ENCODE measurements at regions not wholly inside any gene's neighbourhood (a gene's known extent, or its start where the extent isn't known, plus 50 kb on each side); places are given as distances from the start of the nearest gene placed in this dataset.
A peak's percentile ranks its signal among the peaks of the same experiment; 100 is the strongest.
"Not testable (repeated sequence)": the region's sequence is repeated elsewhere in the genome, so short reads cannot be mapped to it uniquely, and the experiment has no call there.

- no peaks in the 10 kb centered on the region for H3K36me3 ChIP-seq
- no peaks in the 10 kb centered on the region for H3K27me3 ChIP-seq
Measured at GRCh38 chr13:90839061-90839460, 508.4 kb upstream of the MIR17HG start.

GRCh38 chr13:90846936-90847335 is 500.6 kb upstream of the MIR17HG start:
- peak; percentile 16 to 29 for DNase-seq
- intact Hi-C loops (cut with DNase I), result no loop called here
- no peak overlapping the region for H3K4me3 ChIP-seq (replicated peaks in 1 of 3)
- no peak overlapping the region for H3K27ac ChIP-seq
- H3K27me3 ChIP-seq, result no peaks in the 10 kb centered on the region
- H3K4me1 ChIP-seq, result no peaks in the 10 kb centered on the region
- TF ChIP-seq CTCF (IDR thresholded peaks at IDR 0.05), result no peak
- H3K9me3 ChIP-seq, result no peaks in the 10 kb centered on the region
- 59 to 83% methylated on average over 1 of the region's 1 CpG for whole genome bisulfite sequencing, 2 donors
- no peaks in the 10 kb centered on the region for H3K36me3 ChIP-seq

More at GRCh38 chr13:90839061-90839460, 508.4 kb upstream of the MIR17HG start:
- intact Hi-C loops (cut with DNase I), result no loop called here
- no peaks in the 10 kb centered on the region for H3K9me3 ChIP-seq
- no peaks in the 10 kb centered on the region for H3K4me1 ChIP-seq
- DNase-seq, result no peak
- TF ChIP-seq CTCF (IDR thresholded peaks at IDR 0.05) (no peak), POLR2A (IDR thresholded peaks at IDR 0.05) (no peak)
- no peak overlapping the region for H3K27ac ChIP-seq
- H3K4me3 ChIP-seq (replicated peaks in 1 of 3), result no peak overlapping the region

GRCh38 chr13:90853666-90854065 is 493.8 kb upstream of the MIR17HG start:
- DNase-seq; H3K27me3 ChIP-seq; H3K9me3 ChIP-seq; H3K4me3 ChIP-seq (replicated peaks in 1 of 3); H3K27ac ChIP-seq; intact Hi-C loops (cut with DNase I); H3K36me3 ChIP-seq; H3K4me1 ChIP-seq: not testable (repeated sequence)
- WGBS, 2 donors, result 91 to 93% methylated on average over 10 of the region's 10 CpGs

- TF ChIP-seq POLR2A (IDR thresholded peaks at IDR 0.05) (no peak), CTCF (IDR thresholded peaks at IDR 0.05) (no peak)
Measured at GRCh38 chr13:90857921-90858320, 489.6 kb upstream of the MIR17HG start.

GRCh38 chr13:90866006-90866405 is 481.5 kb upstream of the MIR17HG start:
- Histone ChIP-seq H3K36me3 (no peaks in the 10 kb centered on the region), H3K27me3 (no peaks in the 10 kb centered on the region), H3K4me3 (replicated peaks in 1 of 3) (no peak overlapping the region), H3K27ac (no peak overlapping the region), H3K4me1 (peaks cover 0 to 5% of the 10 kb centered on the region in 2 donors), H3K9me3 (no peaks in the 10 kb centered on the region)
- intact Hi-C loops (cut with DNase I), result loop anchor here (5.0 kb wide), 1 partner anchor 134 kb away; no protein-coding TSS in a partner anchor
- DNase-seq, result no peak
- TF ChIP-seq CTCF (IDR thresholded peaks at IDR 0.05), result no peak
- no peak for TF ChIP-seq POLR2A (IDR thresholded peaks at IDR 0.05)
- 69 to 80% methylated on average over 2 of the region's 2 CpGs for WGBS, 2 donors

More at GRCh38 chr13:90857921-90858320, 489.6 kb upstream of the MIR17HG start:
- DNase-seq, result no peak
- Histone ChIP-seq H3K9me3 (no peaks in the 10 kb centered on the region), H3K4me3 (replicated peaks in 1 of 3) (no peak overlapping the region), H3K36me3 (no peaks in the 10 kb centered on the region), H3K27me3 (no peaks in the 10 kb centered on the region), H3K27ac (no peak overlapping the region), H3K4me1 (peaks cover 0 to 7% of the 10 kb centered on the region in 2 donors)
- intact Hi-C loops (cut with DNase I), result no loop called here
- WGBS, 2 donors, result 31 to 89% methylated on average over 1 of the region's 1 CpG

- intact Hi-C loops (cut with DNase I), result loop anchor here (5.0 kb wide), 1 partner anchor 135 kb away; no protein-coding TSS in a partner anchor
- Histone ChIP-seq H3K27me3 (no peaks in the 10 kb centered on the region), H3K9me3 (no peaks in the 10 kb centered on the region), H3K4me3 (replicated peaks in 1 of 3) (no peak overlapping the region), H3K27ac (peak overlapping the region; percentile 7 to 26 (median 18)), H3K36me3 (no peaks in the 10 kb centered on the region), H3K4me1 (peaks cover 0 to 5% of the 10 kb centered on the region in 2 donors)
- peak; percentile 76 to 82 for DNase-seq
- 3 to 4% methylated on average over 4 of the region's 4 CpGs for WGBS, 2 donors
- no peak for TF ChIP-seq POLR2A (IDR thresholded peaks at IDR 0.05)
- peak; percentile 16 to 85 (median 70) for TF ChIP-seq CTCF (IDR thresholded peaks at IDR 0.05)
Measured at GRCh38 chr13:90867336-90867683, 480.2 kb upstream of the MIR17HG start.

Data from thyroid gland (tissue), 4 donors.